Stomach (tissue), 8 donors: ENCODE measurements at regions not wholly inside any gene's neighbourhood (a gene's known extent, or its start where the extent isn't known, plus 50 kb on each side); places are given as distances from the start of the nearest gene placed in this dataset.

Experiments used
- DNase-seq, 2 donors: peaks; one replicate each; pipeline versions ENCODE4 v3.0.0 to v3.0.0-alpha.2; 2013 to 2019
- H3K27ac ChIP-seq, 5 donors: fragments of 200-600 bp in 4 of 5; sonication (generic) in 4 of 5; one replicate each; pipeline ENCODE4 v1.5.1; 2013 to 2019; ENCODE audit warnings: mild to moderate bottlenecking in 1 of 5, moderate library complexity in 1 of 5
- H3K27me3 ChIP-seq, 3 donors: fragments of 200-600 bp; sonication (generic); one replicate each; pipeline ENCODE4 v1.5.1; 2017 to 2019; ENCODE audit warnings: mixed run types in 1 of 3
- H3K36me3 ChIP-seq, 4 donors: fragments of 200-600 bp; sonication (generic); 1 replicate in 3 of 4; 2 replicates in 1 of 4; pipeline ENCODE4 v1.5.1; 2016 to 2019
- H3K4me1 ChIP-seq, 4 donors: fragments of 200-600 bp; sonication (generic); one replicate each; pipeline ENCODE4 v1.5.1; 2016 to 2019
- H3K4me3 ChIP-seq, 4 donors: fragments of 200-600 bp; sonication (generic) in 3 of 4; one replicate each; pipeline ENCODE4 v1.5.1; 2016 to 2019; ENCODE audit warnings: mild to moderate bottlenecking in 1 of 4
- H3K9me3 ChIP-seq, 4 donors: fragments of 200-600 bp; sonication (generic); one replicate each; pipeline ENCODE4 v1.5.1; 2016 to 2019
- CTCF ChIP-seq, 7 experiments: fragments of 450-650 bp in 4 of 7; fragments of 200-600 bp in 3 of 7; sonication (generic) in 3 of 7; IDR thresholded peaks; one replicate each; pipeline ENCODE4 v1.5.1; 2016 to 2019; ENCODE audit warnings: antibody characterized with exemption in 7 of 7, control low read depth in 2 of 7, mild to moderate bottlenecking in 1 of 7
- EP300 ChIP-seq: sonication (generic); formaldehyde crosslinking; IDR thresholded peaks from one replicate; pipeline ENCODE4 v1.6.1; 2017; ENCODE audit warnings: antibody characterized with exemption
- POLR2A ChIP-seq, 4 donors: fragments of 450-650 bp; IDR thresholded peaks; one replicate each; pipeline ENCODE4 v1.6.1; 2016; ENCODE audit warnings: antibody characterized with exemption in 4 of 4, control low read depth in 2 of 4, mild to moderate bottlenecking in 1 of 4, moderate library complexity in 1 of 4
- POLR2AphosphoS5 ChIP-seq, 3 donors: sonication (generic); formaldehyde crosslinking; IDR thresholded peaks; one replicate each; pipeline ENCODE4 v1.6.1; 2016; ENCODE audit warnings: antibody characterized with exemption in 3 of 3
- WGBS, 5 donors: extraction: QIAGEN DNeasy Blood & Tissue Kit in 3 of 5; methylation state at CpG; one replicate each; pipeline versions ENCODE4 v1.1.5 to v1.1.7; 2013 to 2018; 5-methylcytosine and 5-hydroxymethylcytosine counted together
- intact Hi-C: fragments of 100-400 bp; cut with DNase I; formaldehyde crosslinking; loops from one replicate; pipeline ENCODE4 v1.15.1; 2023; ENCODE audit warnings: low total_unique reads
- donor health status: healthy with polysubstance abuse.
- donor health status: Bipolar disorder and iron deficiency.
- donor health status: healthy.

GRCh38 chrX:139203651-139204570 lies 326.6 kb upstream of the F9 start:
- intact Hi-C loops, result no loop called here
- Histone ChIP-seq H3K27me3 (peaks cover 0 to 16% (median 15%) of the 10 kb centered on the region in 3 donors), H3K4me3 (peak overlapping the region; percentile 39 to 59 (median 52)), H3K36me3 (no peaks in the 10 kb centered on the region), H3K27ac (peak overlapping the region; percentile 62 to 86 (median 76)), H3K9me3 (peaks cover 0 to 5% (median 0%) of the 10 kb centered on the region in 4 donors), H3K4me1 (peaks cover 0 to 37% (median 16%) of the 10 kb centered on the region in 4 donors)
- TF ChIP-seq EP300, result no peak
- TF ChIP-seq POLR2AphosphoS5 (IDR thresholded peaks at IDR 0.05), result no peak
- TF ChIP-seq CTCF (IDR thresholded peaks at IDR 0.05), result peak in 1 of 7 experiments; percentile 10
- no peak for TF ChIP-seq POLR2A (IDR thresholded peaks at IDR 0.05)
- peak; percentile 36 to 58 for DNase-seq
- 0 to 27% (median 8%) methylated on average over 38 to 88 of the region's 99 CpGs for WGBS, 5 donors

- Histone ChIP-seq H3K4me1 (peaks cover 0 to 37% (median 16%) of the 10 kb centered on the region in 4 donors), H3K9me3 (peaks cover 0 to 5% (median 0%) of the 10 kb centered on the region in 4 donors), H3K4me3 (peak overlapping the region; percentile 39 to 59 (median 52)), H3K27me3 (peaks cover 0 to 16% (median 15%) of the 10 kb centered on the region in 3 donors), H3K36me3 (no peaks in the 10 kb centered on the region), H3K27ac (peak overlapping the region in 4 of 5 donors; percentile 27 to 76 (median 66))
- intact Hi-C loops, result no loop called here
- WGBS, 5 donors, result 8 to 35% (median 29%) methylated on average over 10 to 34 of the region's 34 CpGs
- DNase-seq, result peak in 1 of 2 donors; percentile 20
- no peak for TF ChIP-seq CTCF (IDR thresholded peaks at IDR 0.05)
- no peak for TF ChIP-seq POLR2AphosphoS5 (IDR thresholded peaks at IDR 0.05)
- TF ChIP-seq POLR2A (IDR thresholded peaks at IDR 0.05), result no peak
- TF ChIP-seq EP300, result no peak
Measured at GRCh38 chrX:139202742-139203420, 327.7 kb upstream of the F9 start.

- Histone ChIP-seq H3K36me3 (no peaks in the 10 kb centered on the region), H3K4me3 (no peak overlapping the region), H3K27ac (peak overlapping the region in 3 of 5 donors; percentile 27 to 76 (median 58)), H3K27me3 (peaks cover 0 to 16% (median 15%) of the 10 kb centered on the region in 3 donors), H3K4me1 (peaks cover 0 to 37% (median 16%) of the 10 kb centered on the region in 4 donors), H3K9me3 (peaks cover 0 to 5% (median 0%) of the 10 kb centered on the region in 4 donors)
- no peak for DNase-seq
- WGBS, 5 donors, result 23 to 41% (median 34%) methylated on average over 4 of the region's 4 CpGs
- TF ChIP-seq EP300, result no peak
- TF ChIP-seq POLR2AphosphoS5 (IDR thresholded peaks at IDR 0.05), result no peak
- TF ChIP-seq CTCF (IDR thresholded peaks at IDR 0.05), result no peak
- no peak for TF ChIP-seq POLR2A (IDR thresholded peaks at IDR 0.05)
- intact Hi-C loops, result no loop called here
Measured at GRCh38 chrX:139201924-139202323, 328.6 kb upstream of the F9 start.

- Histone ChIP-seq H3K27me3 (peaks cover 0 to 16% (median 15%) of the 10 kb centered on the region in 3 donors), H3K36me3 (no peaks in the 10 kb centered on the region), H3K27ac (peak overlapping the region in 2 of 5 donors; percentile 53 to 58), H3K9me3 (peaks cover 0 to 5% (median 0%) of the 10 kb centered on the region in 4 donors), H3K4me3 (no peak overlapping the region), H3K4me1 (peaks cover 0 to 37% (median 16%) of the 10 kb centered on the region in 4 donors)
- intact Hi-C loops, result no loop called here
- 18 to 39% (median 33%) methylated on average over 6 of the region's 6 CpGs for WGBS, 5 donors
- no peak for TF ChIP-seq POLR2A (IDR thresholded peaks at IDR 0.05)
- peak in 2 of 3 donors; percentile 8 to 13 for TF ChIP-seq POLR2AphosphoS5 (IDR thresholded peaks at IDR 0.05)
- DNase-seq, result peak; percentile 16 to 31
Measured at GRCh38 chrX:139200793-139201192, 329.7 kb upstream of the F9 start.
